ENCODE measurements at regions not wholly inside any gene's neighbourhood (a gene's known extent, or its start where the extent isn't known, plus 50 kb on each side); places are given as distances from the start of the nearest gene placed in this dataset.

DNA sequence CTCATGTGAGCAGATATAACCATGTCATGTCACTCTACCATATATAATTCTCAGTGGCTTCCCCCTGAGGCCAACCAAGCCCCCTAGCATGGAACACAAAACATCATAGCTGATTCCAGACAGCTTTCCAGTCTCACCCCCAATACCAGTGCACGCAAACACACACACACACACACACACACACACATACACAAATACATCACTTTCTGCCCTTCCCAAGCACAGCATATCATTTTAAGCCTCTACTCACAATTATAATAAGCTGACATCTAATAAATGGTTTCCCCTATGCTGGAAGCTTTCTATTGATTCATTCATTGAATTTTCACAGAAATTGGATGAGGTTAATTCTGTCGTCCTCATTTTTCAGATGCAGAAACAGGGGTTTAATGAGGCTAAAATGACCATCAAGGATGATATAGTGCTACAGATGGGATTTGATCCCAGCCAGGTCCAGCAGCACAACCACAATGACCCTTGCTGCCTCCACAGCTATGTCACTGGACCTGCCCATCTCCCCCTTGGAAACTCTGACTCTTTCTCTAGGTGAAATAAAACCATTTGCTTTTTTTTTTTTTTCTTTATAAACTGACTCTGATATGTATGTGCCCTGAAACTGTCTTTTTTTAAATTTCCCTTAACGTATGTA is 131.1 kb downstream of the TMEM114 start:
- H2BK12ac ChIP-seq (ENCODE audit: low read depth, low read length) = no peak overlapping the region
- no peak overlapping the region for H3K27ac ChIP-seq (ENCODE audit: low read depth, low read length)
- no peaks in the 10 kb centered on the region for H3K79me2 ChIP-seq (ENCODE audit: control insufficient read depth in 1 of 2, insufficient read depth in 2 of 2, low read length in 2 of 2)
- no peak overlapping the region for H2BK20ac ChIP-seq (ENCODE audit: low read length)
- no peak overlapping the region for H3K18ac ChIP-seq (ENCODE audit: extremely low read depth, low read length)
- H2BK5ac ChIP-seq (ENCODE audit: low read depth, low read length) = no peak overlapping the region
- TF ChIP-seq NANOG (IDR thresholded peaks at IDR 0.05; ENCODE audit: insufficient read depth, low read depth, low read length, poor library complexity, severe bottlenecking) (no peak), CREB1 (IDR thresholded peaks at IDR 0.05) (no peak), POLR2AphosphoS5 (IDR thresholded peaks at IDR 0.05; ENCODE audit: low read depth, low read length) (no peak), POLR2A (IDR thresholded peaks at IDR 0.05; ENCODE audit: control extremely low read depth in 1 of 2, low read depth in 2 of 2, low read length in 2 of 2) (no peak), TAF7 (optimal IDR thresholded peaks at IDR 0.05; ENCODE audit: borderline replicate concordance, low read depth, low read length) (no peak), KDM4A (IDR thresholded peaks at IDR 0.05; ENCODE audit: low read depth, low read length, severe bottlenecking) (no peak), GABPA (IDR thresholded peaks at IDR 0.05; ENCODE audit: borderline replicate concordance, insufficient read depth, low read length) (no peak), MAFK (IDR thresholded peaks at IDR 0.05; ENCODE audit: low read depth, low read length) (no peak), SIX5 (IDR thresholded peaks at IDR 0.05; ENCODE audit: low read depth, low read length) (no peak), ZNF274 (IDR thresholded peaks at IDR 0.05; ENCODE audit: borderline replicate concordance, extremely low read depth, low read length) (no peak)
- H3K79me1 ChIP-seq (ENCODE audit: low read depth, low read length) = no peaks in the 10 kb centered on the region
- H4K91ac ChIP-seq (replicated peaks; ENCODE audit: insufficient read length, low read length) = no peak overlapping the region
- no peak overlapping the region for H3K4me3 ChIP-seq (ENCODE audit: extremely low read depth in 1 of 4, insufficient read depth in 2 of 4, low read depth in 3 of 4, low read length in 4 of 4)
- H4K8ac ChIP-seq (ENCODE audit: extremely low read depth, insufficient read depth, low read length) = no peak overlapping the region
- H3K4ac ChIP-seq (replicated peaks; ENCODE audit: insufficient read length, low read depth, low read length) = no peak overlapping the region
- H3K9ac ChIP-seq (replicated peaks in 1 of 4; ENCODE audit: extremely low read depth in 1 of 4, low read depth in 3 of 4, low read length in 3 of 4) = no peak overlapping the region
- H3K4me2 ChIP-seq (ENCODE audit: insufficient read depth in 1 of 2, low read depth in 2 of 2, low read length in 2 of 2) = no peak overlapping the region
- no peak overlapping the region for H2AFZ ChIP-seq (ENCODE audit: low read length)
- WGBS, 2 experiments (ENCODE audit: extremely low coverage in 1 of 2, insufficient coverage in 1 of 2, insufficient read length in 1 of 2, insufficient replicate concordance in 2 of 2, low coverage in 1 of 2, low lambda C conversion rate in 2 of 2, missing lambda C conversion rate in 1 of 2) = 65% methylated on average over 3 of the region's 3 CpGs; no CpG with 5 or more reads in 1 of the 2 experiments
- H2BK120ac ChIP-seq (replicated peaks; ENCODE audit: low read depth, low read length) = no peak overlapping the region
- CTCF ChIA-PET (ENCODE audit: partially characterized antibody) = interaction anchor here (1.2 kb wide), 1 partner anchor 1191 kb away, joined by 5 read pairs; no protein-coding TSS in a partner anchor
- H3K56ac ChIP-seq (replicated peaks; ENCODE audit: insufficient read length, low read depth, low read length) = no peak overlapping the region
- no peaks in the 10 kb centered on the region for H3K9me3 ChIP-seq (ENCODE audit: insufficient read depth in 2 of 2, low read depth in 1 of 2, low read length in 1 of 2)
- H2AK5ac ChIP-seq (ENCODE audit: low read depth, low read length) = no peak overlapping the region
- no peak overlapping the region for H3K14ac ChIP-seq (ENCODE audit: insufficient read length)
- no peaks in the 10 kb centered on the region for H3K4me1 ChIP-seq (replicated peaks in 1 of 4; ENCODE audit: control insufficient read depth in 3 of 4, insufficient read depth in 4 of 4, low read length in 3 of 4)
- no peak overlapping the region for H3K23ac ChIP-seq (ENCODE audit: insufficient read length)
- H3K36me3 ChIP-seq (ENCODE audit: control insufficient read depth in 2 of 4, insufficient read depth in 4 of 4, low read length in 3 of 4) = no peaks in the 10 kb centered on the region
- H3K27me3 ChIP-seq (replicated peaks in 1 of 4; ENCODE audit: control insufficient read depth in 3 of 4, extremely low read depth in 1 of 4, insufficient read depth in 3 of 4, low read length in 3 of 4) = no peaks in the 10 kb centered on the region
- H4K20me1 ChIP-seq (replicated peaks in 1 of 2; ENCODE audit: control insufficient read depth in 1 of 2, insufficient read depth in 2 of 2, low read length in 2 of 2) = no peaks in the 10 kb centered on the region
- FAIRE-seq = no peak
- DNase-seq (ENCODE audit: low read depth in 1 of 2, low spot score in 2 of 2) = no peak
- peaks cover 2% of the 10 kb centered on the region; the same call in 1 of the 2 replicates for H3K23me2 ChIP-seq (ENCODE audit: low read depth, low read length)
- no peak overlapping the region for H4K5ac ChIP-seq (ENCODE audit: insufficient read length, low read depth, low read length)
- no peak overlapping the region for H2BK15ac ChIP-seq (ENCODE audit: low read length)
- POLR2A ChIA-PET (ENCODE audit: partially characterized antibody) = no interaction called here
